Activated CD4-positive, alpha-beta T cell treated with anti-CD3 and anti-CD28 coated beads, Interleukin-2, amount 50 U/mL, for 1 hour (primary cell): ENCODE measurements at regions not wholly inside any gene's neighbourhood (a gene's known extent, or its start where the extent isn't known, plus 50 kb on each side); places are given as distances from the start of the nearest gene placed in this dataset.

Source experiments
- DNase-seq: peaks from one replicate; pipeline ENCODE4 v3.0.0-alpha.2; 2020

DNA sequence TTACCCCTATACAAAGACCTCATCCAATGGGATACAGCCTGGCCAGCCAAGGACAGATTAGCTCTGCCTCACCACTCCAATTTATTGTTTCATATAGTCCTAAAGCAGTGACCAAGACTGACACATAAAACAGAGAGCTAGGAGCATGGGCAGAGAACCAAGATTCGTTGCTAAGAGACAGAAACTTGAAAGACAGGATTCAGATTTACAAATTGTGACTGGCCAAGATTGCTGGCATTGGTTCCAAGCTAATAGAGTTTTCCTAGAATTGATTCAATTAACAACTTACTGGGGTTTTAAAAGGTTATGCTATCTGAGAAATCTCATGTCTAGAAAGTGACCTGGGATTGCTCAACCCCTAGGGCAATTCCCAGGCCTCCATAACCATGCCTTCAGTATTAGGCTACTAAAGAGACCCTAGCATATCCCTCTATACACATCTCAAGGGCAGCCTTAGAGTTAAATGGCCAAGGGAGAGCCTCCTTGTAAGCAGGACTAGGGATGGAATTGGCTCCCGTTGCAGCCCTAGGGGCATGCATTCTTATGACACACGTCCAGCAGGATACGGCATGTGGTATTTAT, 75.6 kb downstream of the ICOS start:
- no peak for DNase-seq

DNA sequence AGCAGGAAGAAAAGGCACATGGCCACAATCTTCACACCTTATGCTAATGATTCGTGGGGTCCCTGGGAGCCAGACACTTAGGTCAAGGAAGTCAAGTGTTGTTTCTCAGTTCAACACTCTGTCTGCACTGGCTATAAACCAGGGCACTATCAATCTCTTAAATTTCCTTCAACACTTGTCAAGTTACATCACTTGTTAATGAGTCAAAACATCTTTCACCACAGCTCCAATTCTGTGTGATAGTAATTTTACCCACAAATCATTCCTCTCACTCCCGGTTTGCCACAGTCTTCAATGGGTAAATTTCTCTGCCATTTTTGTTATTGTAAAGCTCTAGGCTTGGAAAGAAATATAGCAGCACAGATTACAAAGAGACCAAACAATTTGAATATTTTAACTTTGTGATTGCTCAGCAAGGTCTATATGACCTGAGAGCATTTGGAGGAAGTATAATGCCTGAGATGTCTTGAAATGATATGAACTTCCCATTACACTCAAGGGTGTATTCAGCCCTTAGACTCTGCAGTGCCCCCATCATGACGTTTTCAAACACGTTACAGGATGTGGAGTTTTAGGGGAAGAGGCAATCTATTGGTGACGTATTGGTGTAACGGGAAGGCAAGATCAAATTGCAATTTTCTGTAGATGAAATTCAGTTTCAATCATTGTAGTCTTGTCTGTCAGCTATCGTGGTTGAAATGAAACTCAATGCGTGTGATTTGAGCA, 78.7 kb downstream of the ICOS start:
- DNase-seq: no peak

DNA sequence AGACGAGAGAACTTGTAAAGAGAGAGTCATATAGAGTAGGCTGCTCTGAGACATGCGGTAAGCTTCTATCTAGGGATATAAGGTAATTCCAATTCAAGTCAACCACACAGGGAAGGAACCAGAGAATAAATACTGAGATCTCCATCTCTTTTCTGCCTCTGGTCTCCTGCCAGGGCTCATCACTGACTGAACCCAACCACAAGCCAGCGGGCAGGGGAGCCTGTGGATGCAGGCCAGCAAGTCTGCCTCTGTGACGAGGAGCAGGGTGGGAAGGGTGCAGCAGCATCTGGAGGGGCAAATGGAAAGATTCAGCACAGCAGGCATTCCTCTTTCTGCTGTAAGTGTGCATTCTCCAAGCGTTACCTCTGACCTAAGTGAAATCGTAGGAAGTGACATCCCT, 82.2 kb downstream of the ICOS start:
- no peak for DNase-seq

- DNase-seq: no peak
These were observed 83.3 kb downstream of the ICOS start for GRCh38 chr2:204019572-204020501.

- no peak for DNase-seq
These were observed 84.9 kb downstream of the ICOS start for GRCh38 chr2:204021290-204022081.

- no peak for DNase-seq
These were observed 86.0 kb downstream of the ICOS start for GRCh38 chr2:204022550-204022949.

DNA sequence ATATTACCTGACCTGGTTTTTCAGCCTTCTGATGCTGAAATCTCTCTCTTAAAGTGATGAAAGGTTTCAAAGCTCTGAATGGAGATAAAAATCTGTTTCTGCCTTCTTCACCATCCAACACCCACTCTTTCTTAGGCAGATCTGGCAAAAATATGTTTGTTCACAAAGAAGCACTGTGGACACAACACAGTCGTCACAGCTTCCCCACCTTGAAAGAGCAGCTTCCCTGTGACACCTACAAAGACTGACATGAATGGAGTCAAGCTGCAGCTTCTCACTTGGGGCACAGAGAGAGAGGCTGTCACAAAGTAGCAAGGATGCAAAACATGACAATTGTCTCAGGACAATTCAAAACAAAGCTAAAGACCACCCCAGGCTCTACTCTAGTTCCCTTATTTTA, 86.5 kb downstream of the ICOS start:
- no peak for DNase-seq

DNA sequence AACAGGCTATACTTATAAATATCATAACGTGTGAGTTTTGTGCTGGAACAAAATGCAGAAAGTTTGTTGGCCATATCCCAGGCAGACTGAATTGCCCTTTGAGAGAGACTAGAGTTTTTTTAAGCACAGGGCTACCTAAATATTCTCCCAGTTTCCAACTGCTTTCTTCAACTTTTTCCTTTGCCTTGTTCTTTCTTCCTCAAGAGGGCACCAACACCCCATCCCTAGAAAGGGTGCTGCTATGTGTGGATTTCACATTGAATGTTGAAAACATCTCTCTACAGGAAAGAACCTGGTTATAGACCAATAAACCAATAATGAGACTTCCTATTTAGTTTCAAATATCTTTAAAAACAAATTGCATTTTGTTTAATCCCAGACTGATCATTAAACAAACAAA, 87.9 kb downstream of the ICOS start:
- DNase-seq: no peak

- DNase-seq: no peak
These were observed 88.4 kb downstream of the ICOS start for GRCh38 chr2:204024906-204025475.

GRCh38 chr2:204026294-204026693, 89.7 kb downstream of the ICOS start:
- DNase-seq: no peak

GRCh38 chr2:204027091-204027490, 90.5 kb downstream of the ICOS start:
- DNase-seq: peak; percentile 16

DNA sequence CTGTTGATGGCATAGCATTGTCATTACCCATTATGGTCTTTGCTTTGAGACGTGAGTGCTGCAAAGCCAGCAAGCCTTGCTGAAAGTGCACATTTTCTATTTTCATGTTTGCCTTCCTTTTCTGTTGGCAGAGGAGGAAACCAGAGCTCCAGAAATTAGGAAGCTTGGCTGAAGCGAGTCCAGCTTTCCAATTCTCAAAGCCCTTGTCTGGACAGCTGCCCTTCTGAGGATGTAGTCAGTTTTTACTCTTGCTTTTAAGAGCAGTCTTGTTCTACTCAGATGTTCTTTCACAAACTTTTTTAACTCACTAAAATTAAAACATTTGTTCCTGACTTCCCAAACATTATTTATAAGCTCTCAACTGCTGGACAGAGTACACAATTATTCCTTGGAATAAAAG, 93.8 kb downstream of the ICOS start:
- no peak for DNase-seq

DNA sequence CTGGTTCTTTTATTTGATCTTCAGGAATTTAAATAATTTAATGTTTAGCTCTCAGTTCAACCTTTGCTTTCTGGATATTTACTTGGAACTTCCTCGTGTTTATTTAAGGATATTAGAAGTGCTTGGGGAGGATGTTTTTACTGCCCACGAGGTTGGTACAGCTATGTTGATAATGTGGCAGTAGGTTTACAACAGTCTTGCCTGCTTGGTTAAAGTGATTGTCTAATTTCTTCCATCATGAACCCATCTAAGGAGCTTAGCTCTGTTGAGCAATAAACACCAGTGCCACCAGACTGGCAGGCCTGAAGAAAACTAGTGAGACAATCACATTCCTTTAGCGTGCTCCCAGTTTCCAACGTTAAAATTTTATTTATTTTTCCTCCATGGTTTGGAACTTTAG, 94.5 kb downstream of the ICOS start:
- no peak for DNase-seq

DNA sequence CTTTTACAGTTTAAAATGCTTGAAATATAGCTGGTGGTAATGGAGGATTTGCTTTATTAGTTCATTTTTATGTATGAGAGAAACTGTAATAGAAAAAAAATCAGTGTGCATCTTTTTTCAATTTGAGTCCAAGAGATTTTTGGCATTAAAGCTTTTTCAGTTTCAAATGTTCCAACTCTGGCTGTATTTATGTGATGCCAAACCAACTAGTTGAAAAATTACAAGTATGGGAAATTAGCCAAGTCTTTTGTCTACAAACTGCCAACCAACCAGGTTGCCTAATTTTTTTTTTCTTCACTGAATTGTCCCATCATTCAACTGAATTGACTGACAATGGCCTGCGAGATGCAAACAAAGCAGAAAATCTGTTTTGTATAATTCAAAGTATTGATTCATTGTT, 95.7 kb downstream of the ICOS start:
- no peak for DNase-seq

DNA sequence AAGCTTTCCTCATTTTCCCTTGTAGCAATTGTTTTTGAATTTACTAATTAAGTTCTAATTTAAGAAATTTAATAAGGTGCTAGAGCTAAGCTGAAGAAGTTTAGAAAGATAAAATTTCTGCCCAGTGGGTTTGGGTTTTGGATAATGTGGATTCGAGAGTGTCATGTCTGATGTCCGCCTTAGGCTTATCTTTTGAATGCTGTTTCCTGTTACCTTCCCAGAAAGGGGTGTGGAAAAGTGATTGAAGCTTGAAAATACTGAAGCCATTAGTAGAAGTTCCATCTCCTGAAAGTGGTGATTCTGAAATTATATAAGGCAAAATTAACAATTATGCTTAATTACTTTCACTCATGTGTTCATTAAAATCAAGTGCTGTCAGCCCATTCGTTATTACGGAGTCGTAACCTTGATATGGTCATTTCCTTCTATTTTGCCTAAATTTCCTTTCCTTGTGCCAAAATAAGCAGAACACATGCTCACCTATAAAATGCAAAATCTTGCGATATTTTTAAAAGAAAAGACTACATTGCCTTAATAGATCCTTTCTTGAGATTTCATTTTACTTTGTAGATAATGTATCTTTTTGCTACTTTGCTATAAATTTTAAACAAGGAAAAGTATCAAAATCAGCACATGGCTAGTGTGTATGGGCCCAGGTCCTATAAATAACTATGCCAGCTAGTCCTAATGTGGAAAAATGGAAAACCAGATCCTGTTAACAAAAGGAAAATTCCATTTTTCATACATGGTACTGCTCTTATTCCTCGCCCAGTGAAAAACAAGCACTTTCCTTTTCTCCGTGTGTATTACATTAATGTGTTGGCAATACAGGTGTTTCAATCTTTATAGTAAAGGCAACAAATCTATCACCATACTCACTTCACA, 97.3 kb downstream of the ICOS start:
- DNase-seq: no peak

DNA sequence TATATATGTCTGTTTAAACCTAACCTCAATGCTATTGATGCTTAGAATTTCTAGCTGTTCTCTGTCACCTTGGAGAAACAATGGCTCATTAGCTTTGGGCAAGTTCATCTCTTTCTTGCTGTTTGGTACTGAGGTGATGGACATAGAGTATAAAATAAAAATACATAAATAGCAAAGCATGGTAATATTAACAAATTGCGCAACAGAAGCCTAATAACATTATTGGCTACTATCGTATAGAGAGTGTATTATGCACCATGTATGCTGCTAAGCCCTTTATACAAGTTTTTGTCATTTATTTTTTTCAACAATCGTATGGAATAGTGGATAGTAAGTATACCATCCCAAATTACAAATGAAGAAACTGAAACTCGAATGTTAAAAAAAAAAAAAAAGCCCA, 100.1 kb downstream of the ICOS start:
- DNase-seq: no peak

GRCh38 chr2:204037286-204037685, 100.7 kb downstream of the ICOS start:
- DNase-seq: no peak

DNA sequence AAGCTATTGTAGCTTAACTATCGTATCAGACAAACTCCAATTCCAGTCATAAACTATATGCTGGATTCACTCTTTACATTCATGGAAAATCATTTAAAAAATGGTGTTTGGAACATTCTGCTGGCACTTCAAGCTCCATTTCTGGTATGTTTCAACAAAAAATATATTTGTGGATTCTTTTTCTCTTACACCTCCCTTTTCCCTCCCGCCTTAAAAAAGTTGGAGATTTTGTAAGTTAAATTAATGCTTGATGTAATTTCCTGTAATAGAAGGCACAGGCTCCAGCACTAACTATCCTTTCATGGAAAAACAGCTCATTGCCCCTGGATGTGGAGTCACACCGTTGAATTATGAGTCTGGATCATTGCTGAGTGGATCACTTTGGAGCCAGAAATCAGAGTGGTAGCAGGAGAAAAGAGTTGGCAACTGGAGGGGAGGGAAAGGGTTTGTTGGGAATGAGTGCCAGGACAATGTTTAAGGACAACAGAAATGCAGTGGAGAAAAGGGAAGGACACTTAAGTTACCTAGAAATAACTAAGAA, 102.8 kb downstream of the ICOS start:
- no peak for DNase-seq

GRCh38 chr2:204040016-204040415, 103.5 kb downstream of the ICOS start:
- no peak for DNase-seq

GRCh38 chr2:204042401-204042800, 105.8 kb downstream of the ICOS start:
- no peak for DNase-seq

- no peak for DNase-seq
These were observed 109.6 kb downstream of the ICOS start for GRCh38 chr2:204046145-204046544.
